ENCODE measurements at regions not wholly inside any gene's neighbourhood (a gene's known extent, or its start where the extent isn't known, plus 50 kb on each side); places are given as distances from the start of the nearest gene placed in this dataset.

- no peak for DNase-seq (ENCODE audit: low read depth in 3 of 3, low spot score in 1 of 3)
Observed at GRCh38 chrX:39616731-39617130, 481.0 kb downstream of the BCOR start.

- no peak for DNase-seq (ENCODE audit: low read depth in 3 of 3, low spot score in 1 of 3)
Observed at GRCh38 chrX:39618178-39618577, 479.6 kb downstream of the BCOR start.

GRCh38 chrX:39619182-39620009 lies 478.4 kb downstream of the BCOR start:
- no peak for DNase-seq (ENCODE audit: low read depth in 3 of 3, low spot score in 1 of 3)

GRCh38 chrX:39624166-39624565 lies 473.6 kb downstream of the BCOR start:
- DNase-seq (ENCODE audit: low read depth in 3 of 3, low spot score in 1 of 3): no peak

DNA sequence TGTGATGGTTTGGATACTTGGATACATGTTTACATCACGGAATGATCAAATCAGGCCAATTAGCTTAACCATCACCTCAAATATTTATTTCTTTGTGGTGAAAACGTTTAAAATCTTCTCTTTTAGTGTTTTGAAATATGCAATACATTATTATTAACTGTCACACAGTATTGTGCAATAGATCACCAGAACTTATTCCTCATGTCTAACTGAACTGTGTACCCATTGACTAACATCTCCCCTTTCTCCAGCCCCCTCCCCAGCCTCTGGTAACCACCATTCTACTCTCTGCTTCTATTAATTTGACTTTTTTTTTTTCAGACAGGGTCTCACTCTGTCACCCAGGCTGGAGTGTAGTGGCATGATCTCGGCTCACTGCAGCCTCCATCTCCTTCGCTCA lies 471.9 kb downstream of the BCOR start:
- no peak for DNase-seq (ENCODE audit: low read depth in 3 of 3, low spot score in 1 of 3)

DNA sequence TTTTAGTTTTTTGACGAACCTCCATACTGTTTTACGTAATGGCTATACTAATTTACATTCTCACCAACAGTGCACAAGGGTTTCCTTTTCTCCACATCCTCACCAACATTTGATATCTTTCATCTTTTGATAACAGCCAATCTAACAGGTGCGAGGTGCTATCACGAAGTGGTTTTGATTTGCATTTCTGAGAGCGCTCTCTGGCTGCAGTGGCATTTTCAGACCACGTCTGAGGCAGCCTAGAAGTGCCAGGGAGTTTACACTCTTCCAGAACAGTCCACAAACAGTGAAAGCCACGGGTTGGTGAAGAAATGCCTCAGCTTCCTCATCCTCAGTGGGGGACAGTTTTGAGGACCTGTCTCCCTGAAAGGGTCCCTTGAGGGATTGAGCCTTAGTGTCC lies 471.0 kb downstream of the BCOR start:
- no peak for DNase-seq (ENCODE audit: low read depth in 3 of 3, low spot score in 1 of 3)

GRCh38 chrX:39627257-39627656 lies 470.5 kb downstream of the BCOR start:
- no peak for DNase-seq (ENCODE audit: low read depth in 3 of 3, low spot score in 1 of 3)

- no peak for DNase-seq (ENCODE audit: low read depth in 3 of 3, low spot score in 1 of 3)
Observed at GRCh38 chrX:39629001-39629400, 468.8 kb downstream of the BCOR start.

GRCh38 chrX:39630344-39630743 lies 467.4 kb downstream of the BCOR start:
- DNase-seq (ENCODE audit: low read depth in 3 of 3, low spot score in 1 of 3): no peak

DNA sequence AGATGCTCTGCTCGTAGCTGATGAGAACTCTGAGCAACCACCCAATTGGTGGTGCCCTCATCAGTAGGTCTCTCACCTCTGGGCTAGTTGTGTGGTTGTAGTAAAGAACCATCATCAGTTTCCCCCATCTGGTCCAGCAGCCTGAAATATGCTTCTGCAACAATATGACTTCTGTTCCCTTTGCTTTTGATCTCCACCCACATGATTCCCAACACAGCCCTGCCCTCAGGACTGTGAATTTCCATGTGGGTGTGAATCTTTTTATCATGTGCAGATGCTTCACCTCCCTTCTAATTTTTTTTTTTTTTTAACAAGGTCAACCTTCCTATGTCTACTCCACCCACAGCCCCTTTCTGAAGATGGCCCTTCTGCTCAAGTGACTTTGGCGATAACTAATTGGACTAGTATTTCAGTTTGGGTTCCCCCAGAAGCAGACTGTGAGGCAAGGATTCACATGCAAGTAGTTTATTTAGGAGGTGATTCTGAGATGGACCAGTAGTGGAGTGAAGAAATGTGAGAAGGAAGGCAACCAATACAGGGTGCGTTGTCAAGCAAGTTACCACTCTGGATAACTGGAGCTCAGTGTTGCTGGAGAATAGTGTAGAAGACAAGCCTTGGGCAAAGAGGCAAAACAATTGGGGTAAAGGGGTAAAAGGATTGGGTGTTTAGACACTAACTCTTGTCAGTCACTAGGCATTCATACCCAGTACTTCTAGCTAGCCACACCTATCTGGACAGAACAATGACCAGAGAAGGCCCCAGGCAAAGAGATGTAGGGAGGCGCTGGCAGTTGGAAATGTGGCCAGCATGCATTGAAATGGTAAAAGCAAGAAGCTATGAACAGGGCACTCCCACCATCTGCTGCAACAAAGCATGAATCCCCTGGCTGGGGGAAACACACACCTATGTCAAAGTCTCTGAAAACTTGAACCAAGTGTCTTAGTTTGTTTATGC lies 466.2 kb downstream of the BCOR start:
- no peak for DNase-seq (ENCODE audit: low read depth in 3 of 3, low spot score in 1 of 3)

- no peak for DNase-seq (ENCODE audit: low read depth in 3 of 3, low spot score in 1 of 3)
Observed at GRCh38 chrX:39633293-39633692, 464.5 kb downstream of the BCOR start.

DNA sequence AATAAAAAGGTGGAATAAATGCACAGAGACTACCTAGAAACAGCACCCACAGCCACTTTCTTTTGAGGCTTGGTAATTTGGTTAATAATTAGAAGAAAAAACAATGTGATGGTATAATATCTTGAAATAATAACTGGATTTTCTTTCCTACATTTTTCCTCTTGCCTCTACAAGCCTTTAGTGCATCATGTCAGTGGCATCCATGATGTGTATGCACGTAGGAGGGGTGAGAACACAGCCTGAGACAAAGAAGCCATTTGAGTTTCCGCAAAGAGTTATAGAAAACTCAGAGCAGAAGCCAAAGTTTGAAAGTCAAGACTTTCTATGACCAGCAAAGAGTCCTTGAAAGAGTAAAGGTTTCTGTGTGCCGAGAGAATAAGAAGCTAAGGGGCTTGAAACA lies 461.3 kb downstream of the BCOR start:
- DNase-seq (ENCODE audit: low read depth in 3 of 3, low spot score in 1 of 3): no peak

- DNase-seq (ENCODE audit: low read depth in 3 of 3, low spot score in 1 of 3): no peak
Observed at GRCh38 chrX:39638526-39638925, 459.2 kb downstream of the BCOR start.

DNA sequence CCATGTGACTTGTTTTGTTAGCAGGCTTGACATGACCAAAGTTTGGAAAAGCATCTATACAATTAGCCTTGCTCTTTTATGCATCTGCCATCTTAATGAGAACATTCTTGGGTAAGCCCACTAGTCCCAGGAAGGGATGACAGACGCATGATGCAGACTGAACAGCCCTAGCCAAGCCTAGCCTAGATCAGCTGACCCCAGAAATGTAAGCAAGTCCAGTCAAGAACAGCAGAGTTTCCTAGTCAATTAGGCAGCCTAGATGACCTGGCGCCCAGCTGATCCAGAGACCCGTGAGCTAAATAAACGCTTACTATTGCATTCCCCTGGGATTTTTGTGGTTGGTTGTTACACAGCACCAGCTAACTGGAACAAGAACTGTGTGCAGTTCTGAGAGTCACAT lies 457.9 kb downstream of the BCOR start:
- no peak for DNase-seq (ENCODE audit: low read depth in 3 of 3, low spot score in 1 of 3)

DNA sequence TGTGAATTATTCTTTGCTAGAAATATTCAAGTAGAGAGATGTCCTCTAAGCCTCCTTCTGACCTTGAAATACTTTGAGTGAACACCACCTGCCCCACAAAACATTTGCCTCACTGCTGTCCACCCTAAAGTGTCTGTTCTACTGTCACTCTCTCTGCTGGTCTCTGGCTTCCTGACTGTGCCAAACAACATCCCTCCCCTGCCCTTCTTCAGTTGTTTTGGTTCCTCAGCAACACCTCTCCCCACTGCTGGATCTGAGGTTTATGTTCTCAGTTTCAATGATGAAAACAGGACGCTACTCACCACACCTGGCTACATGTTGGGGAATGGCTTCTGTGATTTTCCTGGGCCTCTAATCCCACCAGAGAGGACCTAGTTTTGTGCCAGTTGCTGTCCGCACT lies 456.9 kb downstream of the BCOR start:
- DNase-seq (ENCODE audit: low read depth in 3 of 3, low spot score in 1 of 3): no peak

GRCh38 chrX:39642071-39642470 lies 455.7 kb downstream of the BCOR start:
- DNase-seq (ENCODE audit: low read depth in 3 of 3, low spot score in 1 of 3): no peak

GRCh38 chrX:39643550-39643949 lies 454.2 kb downstream of the BCOR start:
- no peak for DNase-seq (ENCODE audit: low read depth in 3 of 3, low spot score in 1 of 3)

DNA sequence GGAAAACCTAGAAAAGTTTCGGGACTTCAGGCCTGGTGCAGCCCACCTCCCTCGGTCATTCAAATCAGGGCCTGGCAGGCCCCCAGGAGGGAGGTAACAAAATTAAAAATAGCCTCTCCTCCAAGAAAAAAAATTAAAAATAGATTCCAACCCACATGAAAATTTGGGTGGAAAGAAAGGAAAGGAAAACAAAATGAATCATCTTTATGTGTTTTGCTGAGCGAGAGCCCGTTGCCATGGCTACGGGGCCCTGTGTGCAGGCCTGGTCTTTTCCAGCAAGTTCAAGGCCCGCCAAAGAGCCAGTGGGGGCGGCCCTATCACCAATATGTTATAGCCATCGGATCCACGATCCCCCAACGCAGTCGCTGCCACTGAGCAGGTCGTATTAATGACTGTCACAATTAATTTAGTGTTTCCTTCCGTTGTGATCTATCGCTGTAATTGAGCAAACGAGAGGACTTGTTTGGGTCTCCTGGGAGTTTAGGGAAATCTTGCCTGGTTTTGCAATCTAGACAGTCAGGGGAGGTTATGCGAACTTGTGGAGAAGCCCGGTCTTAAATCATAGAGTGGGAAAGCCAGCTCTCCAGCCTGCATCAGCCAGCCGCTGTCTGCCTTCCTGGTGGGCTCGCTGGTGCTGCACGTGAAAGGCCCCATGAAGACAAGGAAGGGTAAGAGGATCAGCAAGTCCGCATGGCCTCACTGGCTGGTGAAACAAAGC lies 452.4 kb downstream of the BCOR start:
- no peak for DNase-seq (ENCODE audit: low read depth in 3 of 3, low spot score in 1 of 3)

- no peak for DNase-seq (ENCODE audit: low read depth in 3 of 3, low spot score in 1 of 3)
Observed at GRCh38 chrX:39648548-39649254, 449.1 kb downstream of the BCOR start.

- no peak for DNase-seq (ENCODE audit: low read depth in 3 of 3, low spot score in 1 of 3)
Observed at GRCh38 chrX:39650768-39651347, 446.9 kb downstream of the BCOR start.

DNA sequence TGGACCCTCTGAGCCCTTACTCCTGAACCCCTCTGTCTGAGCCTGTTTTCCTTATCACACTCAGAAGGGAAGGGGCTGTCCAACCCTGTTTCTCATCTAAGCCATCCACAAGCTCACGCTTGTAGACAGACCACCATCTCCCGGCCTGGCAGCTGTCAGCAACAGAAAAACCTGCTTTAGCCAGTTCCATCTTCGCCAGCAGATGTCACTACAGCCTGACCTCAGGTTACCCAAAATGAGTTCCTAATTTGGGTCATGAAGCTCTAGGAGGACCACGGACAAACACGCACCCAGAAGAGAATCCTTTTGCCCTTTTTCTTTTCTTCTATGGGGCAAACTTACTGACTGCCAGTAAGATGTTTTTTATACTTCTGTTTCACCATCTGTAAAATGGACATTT lies 445.4 kb downstream of the BCOR start:
- DNase-seq (ENCODE audit: low read depth in 3 of 3, low spot score in 1 of 3): peak in 1 of 3 donors; percentile 2
